ENCODE measurements at regions not wholly inside any gene's neighbourhood (a gene's known extent, or its start where the extent isn't known, plus 50 kb on each side); places are given as distances from the start of the nearest gene placed in this dataset.
"Not testable (repeated sequence)": the region's sequence is repeated elsewhere in the genome, so short reads cannot be mapped to it uniquely, and the experiment has no call there.

GRCh38 chr15:99481113-99481950 is 84.5 kb upstream of the MEF2A start:
- H3K27ac ChIP-seq: no peak overlapping the region
- no peak overlapping the region for H3K4me3 ChIP-seq

- no peak overlapping the region for H3K27ac ChIP-seq
Observed at GRCh38 chr15:99481951-99482230, 83.9 kb upstream of the MEF2A start.

DNA sequence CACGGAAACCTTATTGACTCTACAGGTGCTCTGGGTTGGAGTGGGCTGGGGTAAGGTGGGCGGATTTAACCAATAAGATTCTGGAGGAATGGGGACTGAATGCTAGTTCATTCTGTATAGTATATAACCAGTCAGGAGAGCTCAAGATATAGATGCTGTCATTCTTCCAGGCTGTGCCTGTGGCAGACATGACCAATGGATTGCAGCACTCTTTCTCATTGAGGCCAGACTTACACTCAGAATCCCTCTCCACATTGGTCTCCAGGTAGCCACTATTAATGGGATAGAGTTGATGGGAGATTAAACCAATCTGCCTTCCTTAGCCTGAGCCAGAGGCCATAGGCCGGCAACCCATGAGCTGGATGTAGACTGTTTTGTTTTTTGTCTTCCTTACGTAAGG is 82.8 kb upstream of the MEF2A start:
- H3K4me3 ChIP-seq: no peak overlapping the region
- H3K27ac ChIP-seq: no peak overlapping the region

More at GRCh38 chr15:99481951-99482230, 83.9 kb upstream of the MEF2A start:
- no peak overlapping the region for H3K4me3 ChIP-seq

GRCh38 chr15:99485153-99485961 is 80.4 kb upstream of the MEF2A start:
- no peak overlapping the region for H3K4me3 ChIP-seq
- peak overlapping the region in 19 of 21 experiments; percentile 18 to 87 (median 71) for H3K27ac ChIP-seq

DNA sequence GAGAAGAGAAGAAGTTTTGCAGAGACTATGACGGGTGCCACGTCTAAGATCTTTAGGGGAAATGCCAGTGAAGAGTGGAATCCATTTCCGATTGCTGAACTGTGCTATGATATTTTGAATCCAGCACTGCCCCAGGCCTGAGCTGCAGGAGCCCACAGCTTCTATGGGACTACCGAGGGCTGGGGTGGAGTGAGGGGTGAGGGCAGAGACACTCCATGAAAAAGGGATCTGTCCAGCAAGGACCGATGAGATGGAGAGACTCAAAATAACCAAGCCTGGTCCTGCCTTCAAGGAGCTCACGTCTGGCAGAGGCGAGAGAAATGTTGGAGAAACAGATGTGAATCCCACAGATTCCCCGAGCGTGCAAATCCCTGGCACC is 79.8 kb upstream of the MEF2A start:
- Histone ChIP-seq H3K4me3 (peak overlapping the region in 5 of 7 experiments; percentile 11 to 29 (median 24)), H3K27ac (peak overlapping the region in 20 of 21 experiments; percentile 10 to 87 (median 71))

DNA sequence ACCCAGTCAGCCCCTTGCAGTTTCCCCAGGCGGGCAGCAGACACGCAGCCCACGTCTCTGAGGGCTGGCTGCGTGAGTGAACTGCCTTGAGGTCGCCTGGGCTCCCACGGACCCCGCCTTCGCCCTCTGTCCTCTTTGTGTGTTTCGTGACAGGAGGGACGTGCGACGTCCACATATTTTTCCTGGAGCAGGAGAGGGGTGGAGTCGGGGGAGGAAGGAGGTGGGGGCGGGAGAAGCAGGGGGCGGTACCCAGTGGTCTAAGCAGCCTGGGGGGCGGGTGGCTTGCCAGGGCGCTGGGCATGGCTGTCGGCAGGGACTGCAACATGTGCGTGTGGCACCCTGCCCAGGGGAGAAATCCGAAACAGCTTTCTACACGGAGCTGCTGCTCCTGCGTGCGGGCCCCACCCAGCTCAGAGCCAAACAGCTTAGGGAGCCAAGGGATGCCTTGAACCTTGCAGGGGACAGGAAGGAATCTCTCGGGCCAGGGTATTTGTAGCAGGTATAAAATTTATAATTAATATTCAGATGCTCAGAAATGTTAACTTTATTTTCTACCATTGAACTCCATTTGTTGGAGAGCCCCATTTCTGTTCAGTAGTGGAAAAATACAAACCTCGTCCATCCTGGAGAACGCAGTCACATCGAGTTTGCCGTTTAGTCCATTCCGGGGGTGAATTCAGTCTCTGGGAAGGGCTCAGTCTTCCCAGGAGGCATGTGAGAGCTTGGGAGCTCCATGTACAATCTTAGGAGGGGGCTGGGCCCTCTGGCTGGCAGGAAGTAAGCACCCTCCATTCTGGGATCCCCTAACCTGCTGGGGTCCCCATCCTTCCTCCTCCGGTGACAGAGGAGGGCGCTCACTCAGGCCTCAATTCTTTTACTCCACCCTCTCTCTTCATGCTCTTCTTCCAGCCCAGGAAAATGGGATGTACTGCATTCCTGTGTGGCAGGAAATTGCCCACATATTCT is 79.1 kb upstream of the MEF2A start:
- peak overlapping the region in 20 of 21 experiments; percentile 21 to 87 (median 71) for H3K27ac ChIP-seq
- H3K4me3 ChIP-seq: peak overlapping the region in 5 of 7 experiments; percentile 11 to 29 (median 24)

DNA sequence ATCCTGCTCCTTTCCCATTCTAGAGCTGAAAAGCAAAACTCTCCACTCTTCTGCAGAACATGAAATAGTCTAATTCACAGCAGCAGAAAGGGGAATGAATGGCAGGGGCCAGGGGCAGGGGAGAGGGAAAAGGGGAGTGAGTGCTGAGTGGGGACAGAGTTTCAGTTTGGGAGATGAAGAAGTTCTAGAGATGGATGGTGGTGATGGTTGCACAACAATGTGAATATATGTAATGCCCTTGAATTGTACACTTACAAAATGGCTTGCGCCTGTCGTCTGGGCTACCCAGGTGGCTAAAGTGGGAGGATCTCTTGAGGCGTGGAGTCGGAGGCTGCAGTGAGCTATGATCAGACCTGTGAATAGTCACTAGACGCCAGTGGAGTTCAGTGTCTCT is 78.5 kb upstream of the MEF2A start:
- H3K27ac ChIP-seq: peak overlapping the region in 17 of 21 experiments; percentile 21 to 87 (median 71)

GRCh38 chr15:99492275-99492674 is 73.5 kb upstream of the MEF2A start:
- no peak overlapping the region for H3K27ac ChIP-seq
- H3K4me3 ChIP-seq: no peak overlapping the region

More for the DNA sequence above, 78.5 kb upstream of the MEF2A start:
- no peak overlapping the region for H3K4me3 ChIP-seq

- H3K27ac ChIP-seq: no peak overlapping the region
- no peak overlapping the region for H3K4me3 ChIP-seq
Observed at GRCh38 chr15:99492716-99493115, 73.1 kb upstream of the MEF2A start.

DNA sequence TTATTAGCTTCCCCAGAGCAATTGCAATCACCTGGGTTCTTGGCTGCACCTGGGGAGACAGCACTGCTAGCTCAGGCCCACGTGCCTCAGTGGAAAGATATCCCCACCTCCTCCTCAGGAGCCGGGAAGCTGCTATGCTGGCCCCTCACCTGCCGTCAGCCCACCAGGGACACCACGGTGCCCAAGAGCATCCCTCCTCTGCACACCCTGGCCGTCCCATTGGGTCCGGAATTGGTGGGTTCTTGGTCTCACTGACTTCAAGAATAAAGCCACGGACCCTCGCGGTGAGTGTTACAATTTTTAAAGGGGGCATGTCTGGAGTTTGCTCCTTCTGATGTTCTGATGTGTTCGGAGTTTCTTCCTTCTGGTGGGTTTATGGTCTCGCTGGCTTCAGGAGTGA is 72.3 kb upstream of the MEF2A start:
- H3K27ac ChIP-seq: no peak overlapping the region
- H3K4me3 ChIP-seq: no peak overlapping the region

DNA sequence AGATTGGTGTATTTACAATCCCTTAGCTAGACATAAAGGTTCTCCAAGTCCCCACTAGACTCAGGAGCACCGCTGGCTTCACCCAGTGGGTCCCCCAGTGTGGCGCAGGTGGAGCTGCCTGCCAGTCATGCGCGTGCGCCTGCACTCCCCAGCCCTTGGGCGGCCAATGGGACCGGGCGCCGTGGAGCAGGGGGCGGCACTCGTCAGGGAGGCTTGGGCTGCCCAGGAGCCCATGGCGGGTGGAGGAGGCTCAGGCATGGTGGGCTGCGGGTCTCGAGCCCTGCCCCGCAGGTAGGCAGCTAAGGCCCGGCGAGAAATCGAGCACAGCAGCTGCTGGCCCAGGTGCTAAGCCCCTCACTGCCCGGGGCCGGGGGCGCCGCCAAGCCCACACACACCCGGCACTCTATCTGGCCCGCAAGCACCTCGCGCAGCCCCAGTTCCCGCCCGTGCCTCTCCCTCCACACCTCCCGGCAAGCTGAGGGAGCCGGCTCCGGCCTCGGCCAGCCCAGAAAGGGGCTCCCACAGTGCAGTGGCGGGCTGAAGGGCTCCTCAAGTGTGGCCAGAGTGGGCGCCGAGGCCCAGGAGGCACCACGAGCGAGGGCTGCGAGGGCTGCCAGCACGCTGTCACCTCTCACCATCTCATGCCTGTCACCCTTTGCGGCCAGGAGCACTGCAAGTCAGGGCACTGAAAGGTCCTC is 71.1 kb upstream of the MEF2A start:
- not testable (repeated sequence) for H3K4me3 ChIP-seq, H3K27ac ChIP-seq

DNA sequence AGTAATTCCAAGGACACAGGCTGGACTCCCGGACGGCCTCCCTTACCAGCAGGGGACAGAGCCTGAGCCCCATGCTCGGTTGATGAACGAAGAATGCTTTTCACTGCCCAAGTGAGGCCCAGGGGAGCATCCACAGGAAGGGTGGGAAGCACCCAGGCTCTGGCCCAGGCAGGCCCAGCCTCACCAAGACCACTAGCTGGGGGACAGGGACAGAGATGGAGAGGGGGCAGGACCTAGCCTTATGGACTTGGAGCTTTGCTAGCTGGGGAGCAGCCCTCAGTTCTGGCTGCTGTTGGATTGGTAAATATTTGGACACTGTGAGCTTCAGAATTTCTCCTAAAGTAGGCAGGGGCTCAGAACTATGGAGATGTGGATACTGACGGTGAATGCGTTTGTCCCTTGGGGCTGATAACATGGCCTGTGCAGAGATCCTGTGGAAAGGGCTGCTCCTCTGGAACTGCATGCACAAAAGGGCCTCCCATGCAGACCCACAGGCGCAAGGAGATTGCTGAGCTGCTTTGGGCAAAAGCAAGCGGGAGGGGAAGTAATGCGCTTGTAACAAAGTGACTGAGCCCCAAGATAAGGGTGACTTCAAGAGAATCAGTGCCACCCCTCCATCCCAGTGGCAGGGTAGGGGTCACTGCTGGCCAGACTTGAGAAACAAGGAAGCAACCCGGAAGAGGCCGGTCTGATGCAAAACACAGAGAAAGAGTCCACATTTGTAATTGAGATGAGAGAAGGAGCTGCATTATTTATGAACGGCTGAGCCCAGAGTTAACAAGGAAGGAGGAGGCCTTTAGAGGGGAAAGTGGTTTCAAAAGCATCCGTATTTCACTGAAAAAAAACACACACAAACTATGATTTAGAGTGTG is 70.1 kb upstream of the MEF2A start:
- H3K27ac ChIP-seq: peak overlapping the region in 2 of 21 experiments; percentile 14 to 33
- no peak overlapping the region for H3K4me3 ChIP-seq

- peak overlapping the region in 1 of 21 experiments; percentile 14 for H3K27ac ChIP-seq
- H3K4me3 ChIP-seq: no peak overlapping the region
Observed at GRCh38 chr15:99496302-99496629, 69.5 kb upstream of the MEF2A start.

- peak overlapping the region in 1 of 21 experiments; percentile 20 for H3K27ac ChIP-seq
- no peak overlapping the region for H3K4me3 ChIP-seq
Observed at GRCh38 chr15:99502182-99502581, 63.6 kb upstream of the MEF2A start.

DNA sequence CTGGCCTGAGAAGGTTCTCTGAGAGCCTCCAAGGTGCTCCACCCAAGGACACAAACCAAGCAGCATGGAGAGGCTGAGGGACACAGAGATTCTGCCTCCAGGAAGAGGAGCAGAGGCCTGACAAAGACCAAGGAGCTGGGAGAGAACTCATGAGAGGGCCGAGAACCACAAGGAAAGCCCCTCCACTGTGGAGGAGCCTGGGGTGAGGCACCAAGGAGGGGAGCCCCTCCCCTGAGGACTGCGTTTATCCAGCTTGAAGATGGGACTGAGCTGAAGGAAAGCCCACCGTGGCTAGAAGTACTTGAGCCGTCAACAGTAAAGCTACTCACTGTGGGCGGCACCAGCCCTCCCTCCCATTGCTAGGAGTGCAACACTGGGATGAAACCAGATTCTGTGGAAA is 63.1 kb upstream of the MEF2A start:
- peak overlapping the region in 1 of 21 experiments; percentile 33 for H3K27ac ChIP-seq
- H3K4me3 ChIP-seq: no peak overlapping the region

DNA sequence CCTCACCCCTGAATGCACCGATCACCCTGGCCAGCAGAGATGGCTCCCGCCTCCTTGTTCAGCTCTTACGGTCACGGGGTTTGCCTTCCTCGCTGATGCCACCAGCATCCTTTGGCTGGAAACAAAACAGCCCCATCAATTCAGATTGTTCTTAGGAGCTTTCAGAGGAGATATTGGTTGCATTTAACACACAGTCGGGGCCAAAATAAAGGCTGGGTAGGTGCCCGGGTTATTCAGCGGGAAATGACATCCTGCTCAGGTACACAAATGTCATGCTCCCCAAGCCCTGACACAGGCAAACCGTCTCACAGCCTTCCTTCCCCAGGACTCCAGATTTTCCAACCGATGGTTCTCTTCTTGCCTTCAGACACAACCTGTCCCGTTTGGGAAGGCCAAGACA is 62.4 kb upstream of the MEF2A start:
- H3K4me3 ChIP-seq: no peak overlapping the region

GRCh38 chr15:99504071-99504822 is 61.5 kb upstream of the MEF2A start:
- H3K4me3 ChIP-seq: no peak overlapping the region

More for the DNA sequence above, 62.4 kb upstream of the MEF2A start:
- H3K27ac ChIP-seq: peak overlapping the region in 1 of 21 experiments; percentile 2

More at GRCh38 chr15:99504071-99504822, 61.5 kb upstream of the MEF2A start:
- H3K27ac ChIP-seq: peak overlapping the region in 3 of 21 experiments; percentile 2 to 52 (median 29)
